ENCODE measurements at regions not wholly inside any gene's neighbourhood (a gene's known extent, or its start where the extent isn't known, plus 50 kb on each side); places are given as distances from the start of the nearest gene placed in this dataset.
"Not testable (repeated sequence)": the region's sequence is repeated elsewhere in the genome, so short reads cannot be mapped to it uniquely, and the experiment has no call there.

GRCh38 chr5:102154791-102155605 lies 141.1 kb downstream of the SLCO4C1 start:
- H3K4me3 Mint-ChIP-seq (ENCODE audit: unreplicated experiment), result peak overlapping the region; percentile 58

GRCh38 chr5:102154291-102154690 lies 141.8 kb downstream of the SLCO4C1 start:
- no peak overlapping the region for H3K27ac Mint-ChIP-seq (ENCODE audit: unreplicated experiment)
- H3K27me3 Mint-ChIP-seq (ENCODE audit: unreplicated experiment), result no peaks in the 10 kb centered on the region
- no peaks in the 10 kb centered on the region for H3K4me1 Mint-ChIP-seq (ENCODE audit: low read depth, unreplicated experiment)
- H3K9me3 Mint-ChIP-seq (ENCODE audit: unreplicated experiment), result peaks cover 2% of the 10 kb centered on the region
- DNase-seq, result no peak
- no peak for TF ChIP-seq CTCF (IDR thresholded peaks at IDR 0.05; ENCODE audit: partially characterized antibody, unreplicated experiment)
- peaks cover 9% of the 10 kb centered on the region for H3K36me3 Mint-ChIP-seq (ENCODE audit: unreplicated experiment)
- peak overlapping the region; percentile 63 for H3K4me3 Mint-ChIP-seq (ENCODE audit: unreplicated experiment)

More at GRCh38 chr5:102154791-102155605, 141.1 kb downstream of the SLCO4C1 start:
- not testable (repeated sequence) for H3K27ac Mint-ChIP-seq (ENCODE audit: unreplicated experiment); H3K27me3 Mint-ChIP-seq (ENCODE audit: unreplicated experiment); H3K9me3 Mint-ChIP-seq (ENCODE audit: unreplicated experiment); H3K4me1 Mint-ChIP-seq (ENCODE audit: low read depth, unreplicated experiment); H3K36me3 Mint-ChIP-seq (ENCODE audit: unreplicated experiment)
- DNase-seq, result peak; percentile 40

- TF ChIP-seq CTCF (IDR thresholded peaks at IDR 0.05; ENCODE audit: partially characterized antibody, unreplicated experiment), result peak; percentile 60
- Mint-ChIP-seq H3K27me3 (ENCODE audit: unreplicated experiment) (no peaks in the 10 kb centered on the region), H3K36me3 (ENCODE audit: unreplicated experiment) (peaks cover 9% of the 10 kb centered on the region), H3K9me3 (ENCODE audit: unreplicated experiment) (peaks cover 2% of the 10 kb centered on the region), H3K27ac (ENCODE audit: unreplicated experiment) (no peak overlapping the region), H3K4me1 (ENCODE audit: low read depth, unreplicated experiment) (no peaks in the 10 kb centered on the region), H3K4me3 (ENCODE audit: unreplicated experiment) (no peak overlapping the region)
- no peak for DNase-seq
Measured at GRCh38 chr5:102153003-102153759, 142.9 kb downstream of the SLCO4C1 start.

- no peak overlapping the region for H3K27ac Mint-ChIP-seq (ENCODE audit: unreplicated experiment)
- peaks cover 2% of the 10 kb centered on the region for H3K27me3 Mint-ChIP-seq (ENCODE audit: unreplicated experiment)
- no peaks in the 10 kb centered on the region for H3K4me1 Mint-ChIP-seq (ENCODE audit: low read depth, unreplicated experiment)
Measured at GRCh38 chr5:102139029-102139428, 157.1 kb downstream of the SLCO4C1 start.

GRCh38 chr5:102138243-102138653 lies 157.8 kb downstream of the SLCO4C1 start:
- H3K27ac Mint-ChIP-seq (ENCODE audit: unreplicated experiment), result no peak overlapping the region
- H3K4me3 Mint-ChIP-seq (ENCODE audit: unreplicated experiment), result no peak overlapping the region
- H3K4me1 Mint-ChIP-seq (ENCODE audit: low read depth, unreplicated experiment), result no peaks in the 10 kb centered on the region
- no peaks in the 10 kb centered on the region for H3K9me3 Mint-ChIP-seq (ENCODE audit: unreplicated experiment)
- H3K27me3 Mint-ChIP-seq (ENCODE audit: unreplicated experiment), result peaks cover 2% of the 10 kb centered on the region
- TF ChIP-seq CTCF (IDR thresholded peaks at IDR 0.05; ENCODE audit: partially characterized antibody, unreplicated experiment), result no peak
- no peak for DNase-seq
- H3K36me3 Mint-ChIP-seq (ENCODE audit: unreplicated experiment), result no peaks in the 10 kb centered on the region

More at GRCh38 chr5:102139029-102139428, 157.1 kb downstream of the SLCO4C1 start:
- no peak overlapping the region for H3K4me3 Mint-ChIP-seq (ENCODE audit: unreplicated experiment)
- no peak for TF ChIP-seq CTCF (IDR thresholded peaks at IDR 0.05; ENCODE audit: partially characterized antibody, unreplicated experiment)
- no peaks in the 10 kb centered on the region for H3K36me3 Mint-ChIP-seq (ENCODE audit: unreplicated experiment)
- no peak for DNase-seq
- no peaks in the 10 kb centered on the region for H3K9me3 Mint-ChIP-seq (ENCODE audit: unreplicated experiment)

All from glutamatergic neuron (in vitro differentiated cells).